ENCODE measurements at regions not wholly inside any gene's neighbourhood (a gene's known extent, or its start where the extent isn't known, plus 50 kb on each side); places are given as distances from the start of the nearest gene placed in this dataset.

DNA sequence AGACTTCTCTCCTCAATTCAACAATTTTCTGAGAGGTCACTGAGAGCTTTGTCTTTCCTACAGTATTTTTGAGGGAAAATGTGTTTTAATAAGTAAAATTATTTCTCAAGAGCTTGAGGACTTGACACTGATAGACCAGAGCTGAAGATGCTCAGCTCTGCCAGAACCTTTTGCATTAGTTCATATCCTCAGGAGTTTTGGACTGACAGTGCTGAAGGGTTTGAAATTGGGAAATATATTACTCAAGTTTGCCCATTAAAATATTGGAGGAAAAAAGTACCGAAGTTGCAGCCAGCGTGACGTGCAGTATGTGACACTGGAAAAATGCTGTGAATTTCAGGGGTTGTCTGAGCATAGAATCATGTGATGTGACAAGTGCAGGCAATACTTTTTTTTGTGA is 346.6 kb upstream of the DPYD start:
- H3K27ac ChIP-seq (replicated peaks): no peak overlapping the region
- H3K27me3 ChIP-seq (ENCODE audit: insufficient read depth, poor library complexity, severe bottlenecking): no peaks in the 10 kb centered on the region
- H3K4me3 ChIP-seq (replicated peaks; ENCODE audit: insufficient read depth, low read length): no peak overlapping the region
- no peak for TF ChIP-seq GABPA (IDR thresholded peaks at IDR 0.05; ENCODE audit: low read depth)
- TF ChIP-seq, protein P1, sequence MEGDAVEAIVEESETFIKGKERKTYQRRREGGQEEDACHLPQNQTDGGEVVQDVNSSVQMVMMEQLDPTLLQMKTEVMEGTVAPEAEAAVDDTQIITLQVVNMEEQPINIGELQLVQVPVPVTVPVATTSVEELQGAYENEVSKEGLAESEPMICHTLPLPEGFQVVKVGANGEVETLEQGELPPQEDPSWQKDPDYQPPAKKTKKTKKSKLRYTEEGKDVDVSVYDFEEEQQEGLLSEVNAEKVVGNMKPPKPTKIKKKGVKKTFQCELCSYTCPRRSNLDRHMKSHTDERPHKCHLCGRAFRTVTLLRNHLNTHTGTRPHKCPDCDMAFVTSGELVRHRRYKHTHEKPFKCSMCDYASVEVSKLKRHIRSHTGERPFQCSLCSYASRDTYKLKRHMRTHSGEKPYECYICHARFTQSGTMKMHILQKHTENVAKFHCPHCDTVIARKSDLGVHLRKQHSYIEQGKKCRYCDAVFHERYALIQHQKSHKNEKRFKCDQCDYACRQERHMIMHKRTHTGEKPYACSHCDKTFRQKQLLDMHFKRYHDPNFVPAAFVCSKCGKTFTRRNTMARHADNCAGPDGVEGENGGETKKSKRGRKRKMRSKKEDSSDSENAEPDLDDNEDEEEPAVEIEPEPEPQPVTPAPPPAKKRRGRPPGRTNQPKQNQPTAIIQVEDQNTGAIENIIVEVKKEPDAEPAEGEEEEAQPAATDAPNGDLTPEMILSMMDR (IDR thresholded peaks at IDR 0.05; ENCODE audit: insufficient read depth, low read length): no peak
- TF ChIP-seq, protein P2, sequence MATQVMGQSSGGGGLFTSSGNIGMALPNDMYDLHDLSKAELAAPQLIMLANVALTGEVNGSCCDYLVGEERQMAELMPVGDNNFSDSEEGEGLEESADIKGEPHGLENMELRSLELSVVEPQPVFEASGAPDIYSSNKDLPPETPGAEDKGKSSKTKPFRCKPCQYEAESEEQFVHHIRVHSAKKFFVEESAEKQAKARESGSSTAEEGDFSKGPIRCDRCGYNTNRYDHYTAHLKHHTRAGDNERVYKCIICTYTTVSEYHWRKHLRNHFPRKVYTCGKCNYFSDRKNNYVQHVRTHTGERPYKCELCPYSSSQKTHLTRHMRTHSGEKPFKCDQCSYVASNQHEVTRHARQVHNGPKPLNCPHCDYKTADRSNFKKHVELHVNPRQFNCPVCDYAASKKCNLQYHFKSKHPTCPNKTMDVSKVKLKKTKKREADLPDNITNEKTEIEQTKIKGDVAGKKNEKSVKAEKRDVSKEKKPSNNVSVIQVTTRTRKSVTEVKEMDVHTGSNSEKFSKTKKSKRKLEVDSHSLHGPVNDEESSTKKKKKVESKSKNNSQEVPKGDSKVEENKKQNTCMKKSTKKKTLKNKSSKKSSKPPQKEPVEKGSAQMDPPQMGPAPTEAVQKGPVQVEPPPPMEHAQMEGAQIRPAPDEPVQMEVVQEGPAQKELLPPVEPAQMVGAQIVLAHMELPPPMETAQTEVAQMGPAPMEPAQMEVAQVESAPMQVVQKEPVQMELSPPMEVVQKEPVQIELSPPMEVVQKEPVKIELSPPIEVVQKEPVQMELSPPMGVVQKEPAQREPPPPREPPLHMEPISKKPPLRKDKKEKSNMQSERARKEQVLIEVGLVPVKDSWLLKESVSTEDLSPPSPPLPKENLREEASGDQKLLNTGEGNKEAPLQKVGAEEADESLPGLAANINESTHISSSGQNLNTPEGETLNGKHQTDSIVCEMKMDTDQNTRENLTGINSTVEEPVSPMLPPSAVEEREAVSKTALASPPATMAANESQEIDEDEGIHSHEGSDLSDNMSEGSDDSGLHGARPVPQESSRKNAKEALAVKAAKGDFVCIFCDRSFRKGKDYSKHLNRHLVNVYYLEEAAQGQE (IDR thresholded peaks at IDR 0.05; ENCODE audit: insufficient replicate concordance, low read depth): no peak
- no peak for TF ChIP-seq SPI1 (IDR thresholded peaks at IDR 0.05; ENCODE audit: borderline replicate concordance, low read depth)
- no peak for TF ChIP-seq POLR2AphosphoS5 (IDR thresholded peaks at IDR 0.05; ENCODE audit: low read depth)
- DNase-seq (ENCODE audit: low read depth in 1 of 2, low spot score in 1 of 2): no peak

DNA sequence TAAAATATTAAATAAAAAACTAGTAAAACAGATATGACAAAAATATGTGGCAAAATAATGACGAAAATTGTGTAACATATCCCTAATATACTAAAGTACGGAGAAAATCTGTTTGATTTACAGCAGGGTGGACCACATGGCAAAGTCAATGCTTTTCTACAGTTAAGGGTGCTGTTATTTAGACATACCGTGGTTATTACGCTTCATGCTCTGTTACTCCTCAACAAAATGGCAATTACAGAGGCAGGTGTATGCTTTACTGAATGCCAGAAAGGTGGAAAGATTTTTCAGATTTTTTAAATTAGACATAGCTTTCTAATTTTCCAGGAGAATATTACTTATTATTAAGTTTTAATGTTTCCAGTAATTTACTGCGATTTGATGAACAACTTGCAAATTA is 343.9 kb upstream of the DPYD start:
- no peaks in the 10 kb centered on the region for H3K27me3 ChIP-seq (ENCODE audit: insufficient read depth, poor library complexity, severe bottlenecking)
- TF ChIP-seq SPI1 (IDR thresholded peaks at IDR 0.05; ENCODE audit: borderline replicate concordance, low read depth) (no peak), GABPA (IDR thresholded peaks at IDR 0.05; ENCODE audit: low read depth) (no peak), POLR2AphosphoS5 (IDR thresholded peaks at IDR 0.05; ENCODE audit: low read depth) (no peak)
- TF ChIP-seq, protein P2 (IDR thresholded peaks at IDR 0.05; ENCODE audit: insufficient replicate concordance, low read depth): no peak
- TF ChIP-seq, protein P1 (IDR thresholded peaks at IDR 0.05; ENCODE audit: insufficient read depth, low read length): no peak
- no peak overlapping the region for H3K4me3 ChIP-seq (replicated peaks; ENCODE audit: insufficient read depth, low read length)
- H3K27ac ChIP-seq (replicated peaks): no peak overlapping the region
- DNase-seq (ENCODE audit: low read depth in 1 of 2, low spot score in 1 of 2): no peak

DNA sequence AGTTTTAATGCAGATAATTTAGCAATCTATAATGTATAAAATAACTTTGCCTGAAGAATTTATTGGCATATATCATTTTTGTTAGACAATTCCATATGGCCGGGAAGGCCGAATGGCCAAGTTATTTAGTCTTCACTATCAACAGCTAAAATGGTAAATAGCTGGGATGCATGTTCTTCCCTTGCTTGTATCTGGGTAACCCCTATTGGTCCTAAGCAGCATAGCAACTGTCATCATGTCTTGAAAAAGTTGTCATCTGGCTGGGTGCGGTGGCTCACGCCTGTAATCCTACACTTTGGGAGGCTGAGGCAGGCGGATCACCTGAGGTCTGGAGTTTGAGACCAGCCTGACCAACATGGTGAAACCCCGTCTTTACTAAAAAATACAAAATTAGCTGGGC is 340.0 kb upstream of the DPYD start:
- Histone ChIP-seq H3K4me3 (replicated peaks; ENCODE audit: insufficient read depth, low read length) (no peak overlapping the region), H3K27me3 (ENCODE audit: insufficient read depth, poor library complexity, severe bottlenecking) (no peaks in the 10 kb centered on the region), H3K27ac (replicated peaks) (no peak overlapping the region)
- TF ChIP-seq, protein P2 (IDR thresholded peaks at IDR 0.05; ENCODE audit: insufficient replicate concordance, low read depth): no peak
- TF ChIP-seq SPI1 (IDR thresholded peaks at IDR 0.05; ENCODE audit: borderline replicate concordance, low read depth): no peak
- TF ChIP-seq GABPA (IDR thresholded peaks at IDR 0.05; ENCODE audit: low read depth): no peak
- TF ChIP-seq, protein P1 (IDR thresholded peaks at IDR 0.05; ENCODE audit: insufficient read depth, low read length): no peak
- TF ChIP-seq POLR2AphosphoS5 (IDR thresholded peaks at IDR 0.05; ENCODE audit: low read depth): no peak
- DNase-seq (ENCODE audit: low read depth in 1 of 2, low spot score in 1 of 2): no peak
